ENCODE measurements at regions not wholly inside any gene's neighbourhood (a gene's known extent, or its start where the extent isn't known, plus 50 kb on each side); places are given as distances from the start of the nearest gene placed in this dataset.

DNA sequence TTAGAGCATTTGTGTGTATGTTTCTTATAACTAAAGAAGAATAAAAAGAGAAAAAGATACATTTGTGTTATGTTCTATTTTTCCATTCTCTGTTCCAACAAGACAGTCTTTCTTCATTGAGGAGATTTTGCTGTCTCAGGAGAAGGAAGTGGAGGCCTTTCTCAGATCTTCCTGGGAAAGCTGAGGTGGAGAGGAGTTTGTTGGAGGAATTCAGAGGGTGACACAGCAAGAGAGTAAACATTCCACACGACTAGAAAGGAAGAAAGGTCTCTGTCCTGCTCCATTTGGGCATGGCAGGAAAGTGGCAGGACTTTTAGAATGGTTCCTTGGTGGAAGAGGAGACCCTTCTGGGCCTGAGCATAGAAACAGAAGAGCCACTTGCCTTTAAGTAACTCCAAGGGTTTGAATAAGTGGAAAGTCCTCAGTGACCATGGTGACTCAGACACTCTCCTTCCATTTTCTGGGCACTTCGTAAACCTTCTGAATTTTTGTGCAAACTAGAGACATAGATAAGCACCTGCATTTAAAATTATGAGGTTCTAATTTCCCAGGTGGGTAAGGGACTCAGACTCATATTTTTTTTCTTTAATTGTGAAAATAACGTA lies 52.3 kb upstream of the COL5A2 start:
- Histone ChIP-seq H3K9me3 (no peaks in the 10 kb centered on the region), H3K4me1 (no peaks in the 10 kb centered on the region), H3K36me3 (no peaks in the 10 kb centered on the region), H3K4me3 (no peak overlapping the region), H3K27me3 (no peaks in the 10 kb centered on the region), H3K27ac (no peak overlapping the region)
- no peak for DNase-seq (ENCODE audit: low spot score in 2 of 2)
- TF ChIP-seq, protein P1, sequence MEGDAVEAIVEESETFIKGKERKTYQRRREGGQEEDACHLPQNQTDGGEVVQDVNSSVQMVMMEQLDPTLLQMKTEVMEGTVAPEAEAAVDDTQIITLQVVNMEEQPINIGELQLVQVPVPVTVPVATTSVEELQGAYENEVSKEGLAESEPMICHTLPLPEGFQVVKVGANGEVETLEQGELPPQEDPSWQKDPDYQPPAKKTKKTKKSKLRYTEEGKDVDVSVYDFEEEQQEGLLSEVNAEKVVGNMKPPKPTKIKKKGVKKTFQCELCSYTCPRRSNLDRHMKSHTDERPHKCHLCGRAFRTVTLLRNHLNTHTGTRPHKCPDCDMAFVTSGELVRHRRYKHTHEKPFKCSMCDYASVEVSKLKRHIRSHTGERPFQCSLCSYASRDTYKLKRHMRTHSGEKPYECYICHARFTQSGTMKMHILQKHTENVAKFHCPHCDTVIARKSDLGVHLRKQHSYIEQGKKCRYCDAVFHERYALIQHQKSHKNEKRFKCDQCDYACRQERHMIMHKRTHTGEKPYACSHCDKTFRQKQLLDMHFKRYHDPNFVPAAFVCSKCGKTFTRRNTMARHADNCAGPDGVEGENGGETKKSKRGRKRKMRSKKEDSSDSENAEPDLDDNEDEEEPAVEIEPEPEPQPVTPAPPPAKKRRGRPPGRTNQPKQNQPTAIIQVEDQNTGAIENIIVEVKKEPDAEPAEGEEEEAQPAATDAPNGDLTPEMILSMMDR (IDR thresholded peaks at IDR 0.05): no peak
- intact Hi-C loops (cut with DNase I): no loop called here

DNA sequence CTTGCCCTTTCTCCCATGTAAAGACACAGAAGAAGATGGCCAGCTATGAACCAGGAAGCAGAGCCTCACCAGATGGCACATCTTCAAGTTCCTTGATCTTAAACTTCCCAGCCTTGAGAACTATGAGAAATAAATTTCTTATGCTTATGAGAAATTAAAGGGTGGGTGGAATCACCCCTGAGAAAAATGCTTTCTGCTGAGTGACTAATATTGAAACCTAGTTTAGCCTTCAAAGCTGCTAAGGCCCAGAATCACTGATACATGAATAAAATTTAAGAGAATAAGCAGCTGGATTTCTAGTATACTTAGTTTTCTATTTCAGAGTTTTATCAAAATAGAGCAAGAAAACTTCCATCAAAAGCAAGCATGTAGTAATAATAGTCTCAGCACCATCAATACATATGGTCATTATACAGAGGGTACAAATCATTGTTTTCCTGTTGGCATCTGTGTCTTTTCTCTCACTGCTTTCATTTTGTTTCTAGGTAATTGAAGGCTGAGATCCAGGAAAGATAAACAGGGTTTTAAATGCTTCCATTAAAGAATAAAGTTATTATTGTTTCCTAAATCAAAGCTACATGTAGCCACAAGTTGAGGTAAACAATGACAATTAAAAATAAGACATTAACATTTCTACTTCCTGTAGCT lies 53.3 kb upstream of the COL5A2 start:
- intact Hi-C loops (cut with DNase I): no loop called here
- Histone ChIP-seq H3K36me3 (no peaks in the 10 kb centered on the region), H3K4me1 (no peaks in the 10 kb centered on the region), H3K9me3 (no peaks in the 10 kb centered on the region), H3K4me3 (no peak overlapping the region), H3K27ac (no peak overlapping the region), H3K27me3 (no peaks in the 10 kb centered on the region)
- TF ChIP-seq, protein P1 (IDR thresholded peaks at IDR 0.05): no peak
- no peak for DNase-seq (ENCODE audit: low spot score in 2 of 2)

DNA sequence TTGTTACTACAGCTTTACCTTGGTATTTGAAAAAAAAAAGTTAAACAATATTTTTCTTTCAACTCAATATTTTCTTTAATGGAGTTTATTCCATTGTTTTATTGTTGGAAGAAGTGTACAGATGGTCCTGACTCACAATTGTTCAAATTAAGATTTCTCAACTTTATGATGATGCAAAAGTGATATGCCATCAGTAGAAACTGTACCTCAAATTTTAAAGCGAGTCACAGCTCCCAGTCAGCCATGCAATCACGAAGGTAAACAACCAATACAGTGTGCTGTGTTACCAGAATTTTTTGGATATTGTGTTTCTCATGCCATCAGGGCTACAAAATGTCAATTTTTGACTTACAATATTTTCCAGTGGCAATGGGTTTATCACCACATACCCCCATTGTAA lies 54.0 kb upstream of the COL5A2 start:
- H3K9me3 ChIP-seq: no peaks in the 10 kb centered on the region
- H3K27ac ChIP-seq: no peak overlapping the region
- no peaks in the 10 kb centered on the region for H3K36me3 ChIP-seq
- no peaks in the 10 kb centered on the region for H3K4me1 ChIP-seq
- no peak for DNase-seq (ENCODE audit: low spot score in 2 of 2)
- H3K27me3 ChIP-seq: no peaks in the 10 kb centered on the region
- intact Hi-C loops (cut with DNase I): no loop called here
- H3K4me3 ChIP-seq: no peak overlapping the region
- TF ChIP-seq, protein P1 (IDR thresholded peaks at IDR 0.05): no peak

DNA sequence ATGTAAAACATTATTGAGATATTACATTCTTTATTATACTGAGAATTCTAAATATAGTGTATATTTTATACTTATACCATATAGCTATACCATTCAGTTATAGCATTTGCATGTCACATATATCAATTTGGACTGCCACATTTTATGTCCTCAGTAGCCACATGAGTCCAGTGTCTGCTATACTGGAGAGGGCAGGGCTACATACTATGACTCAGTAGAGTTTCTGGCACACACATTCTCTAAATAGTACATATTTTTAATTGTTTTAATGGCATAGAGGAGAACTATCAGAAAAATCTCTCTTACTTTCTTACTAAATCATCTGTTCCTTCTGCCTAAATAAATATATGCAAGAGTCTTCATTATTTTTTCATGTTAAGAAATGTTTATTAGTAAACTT lies 55.4 kb upstream of the COL5A2 start:
- Histone ChIP-seq H3K27me3 (no peaks in the 10 kb centered on the region), H3K4me3 (no peak overlapping the region), H3K4me1 (no peaks in the 10 kb centered on the region), H3K9me3 (no peaks in the 10 kb centered on the region), H3K27ac (no peak overlapping the region), H3K36me3 (no peaks in the 10 kb centered on the region)
- intact Hi-C loops (cut with DNase I): no loop called here
- TF ChIP-seq, protein P1 (IDR thresholded peaks at IDR 0.05): no peak
- DNase-seq (ENCODE audit: low spot score in 2 of 2): no peak

DNA sequence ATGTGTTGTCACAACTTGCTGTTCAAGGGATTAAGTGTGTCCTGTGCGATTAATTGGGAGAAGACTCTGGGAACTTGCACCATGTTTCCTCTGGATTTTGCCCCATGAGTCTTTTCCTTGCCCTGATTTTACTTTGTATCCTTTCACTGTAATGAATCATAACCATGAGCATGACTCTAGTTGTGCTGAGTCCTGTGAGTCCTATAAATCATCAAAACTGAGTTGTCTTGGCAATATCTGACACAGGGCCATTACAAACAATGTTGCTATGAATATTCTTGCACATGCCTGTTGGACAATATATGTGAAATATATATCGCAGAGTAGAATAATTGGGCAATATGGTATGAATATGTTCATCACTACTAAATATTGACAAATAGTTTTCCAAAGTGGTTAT lies 56.5 kb upstream of the COL5A2 start:
- no peaks in the 10 kb centered on the region for H3K9me3 ChIP-seq
- TF ChIP-seq, protein P1 (IDR thresholded peaks at IDR 0.05): no peak
- intact Hi-C loops (cut with DNase I): no loop called here

More for the DNA sequence above, 56.5 kb upstream of the COL5A2 start:
- H3K36me3 ChIP-seq: no peaks in the 10 kb centered on the region
- H3K27ac ChIP-seq: no peak overlapping the region
- H3K4me3 ChIP-seq: no peak overlapping the region
- DNase-seq (ENCODE audit: low spot score in 2 of 2): no peak
- H3K27me3 ChIP-seq: no peaks in the 10 kb centered on the region
- H3K4me1 ChIP-seq: no peaks in the 10 kb centered on the region
